DOHH2 (cell line): ENCODE measurements at regions not wholly inside any gene's neighbourhood (a gene's known extent, or its start where the extent isn't known, plus 50 kb on each side); places are given as distances from the start of the nearest gene placed in this dataset.

Experiments used
- EZH2phosphoT487 ChIP-seq: fragments of 200-600 bp; sonication (generic); IDR thresholded peaks from 2 replicates; pipeline ENCODE4 v1.6.1; 2017; ENCODE audit warnings: borderline replicate concordance, mild to moderate bottlenecking, antibody characterized with exemption, low read length, moderate library complexity, mixed read lengths
- TF ChIP-seq, protein P1 (sequence below): fragments of 200-600 bp; sonication (generic); IDR thresholded peaks from one replicate; pipeline ENCODE4 v1.5.1; 2014; ENCODE audit warnings: antibody characterized with exemption, mild to moderate bottlenecking, low read depth, low read length; ENCODE audit not compliant: poor library complexity, severe bottlenecking

- TF ChIP-seq, protein P1, sequence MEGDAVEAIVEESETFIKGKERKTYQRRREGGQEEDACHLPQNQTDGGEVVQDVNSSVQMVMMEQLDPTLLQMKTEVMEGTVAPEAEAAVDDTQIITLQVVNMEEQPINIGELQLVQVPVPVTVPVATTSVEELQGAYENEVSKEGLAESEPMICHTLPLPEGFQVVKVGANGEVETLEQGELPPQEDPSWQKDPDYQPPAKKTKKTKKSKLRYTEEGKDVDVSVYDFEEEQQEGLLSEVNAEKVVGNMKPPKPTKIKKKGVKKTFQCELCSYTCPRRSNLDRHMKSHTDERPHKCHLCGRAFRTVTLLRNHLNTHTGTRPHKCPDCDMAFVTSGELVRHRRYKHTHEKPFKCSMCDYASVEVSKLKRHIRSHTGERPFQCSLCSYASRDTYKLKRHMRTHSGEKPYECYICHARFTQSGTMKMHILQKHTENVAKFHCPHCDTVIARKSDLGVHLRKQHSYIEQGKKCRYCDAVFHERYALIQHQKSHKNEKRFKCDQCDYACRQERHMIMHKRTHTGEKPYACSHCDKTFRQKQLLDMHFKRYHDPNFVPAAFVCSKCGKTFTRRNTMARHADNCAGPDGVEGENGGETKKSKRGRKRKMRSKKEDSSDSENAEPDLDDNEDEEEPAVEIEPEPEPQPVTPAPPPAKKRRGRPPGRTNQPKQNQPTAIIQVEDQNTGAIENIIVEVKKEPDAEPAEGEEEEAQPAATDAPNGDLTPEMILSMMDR = no peak
- TF ChIP-seq EZH2phosphoT487 = no peak
Measured at GRCh38 chr3:75341324-75342067, 322.6 kb upstream of the FRG2C start.
